Epithelial cell of proximal tubule (primary cell): ENCODE measurements at regions not wholly inside any gene's neighbourhood (a gene's known extent, or its start where the extent isn't known, plus 50 kb on each side); places are given as distances from the start of the nearest gene placed in this dataset.

Experiments
- DNase-seq: peaks from one replicate; pipeline ENCODE4 v3.0.0-alpha.2; 2011; ENCODE audit warnings: low read depth
- H3K4me3 ChIP-seq: 2 replicates; pipeline ENCODE4 v1.5.1; 2011; ENCODE audit warnings: low read depth, mild to moderate bottlenecking, low read length
- TF ChIP-seq, protein P1 (sequence below): conservative IDR thresholded peaks from 2 replicates; pipeline ENCODE4 v1.5.1; 2012; ENCODE audit warnings: low read depth, mild to moderate bottlenecking, low read length

GRCh38 chr16:58842746-58843145, 108.6 kb upstream of the GOT2 start:
- TF ChIP-seq, protein P1, sequence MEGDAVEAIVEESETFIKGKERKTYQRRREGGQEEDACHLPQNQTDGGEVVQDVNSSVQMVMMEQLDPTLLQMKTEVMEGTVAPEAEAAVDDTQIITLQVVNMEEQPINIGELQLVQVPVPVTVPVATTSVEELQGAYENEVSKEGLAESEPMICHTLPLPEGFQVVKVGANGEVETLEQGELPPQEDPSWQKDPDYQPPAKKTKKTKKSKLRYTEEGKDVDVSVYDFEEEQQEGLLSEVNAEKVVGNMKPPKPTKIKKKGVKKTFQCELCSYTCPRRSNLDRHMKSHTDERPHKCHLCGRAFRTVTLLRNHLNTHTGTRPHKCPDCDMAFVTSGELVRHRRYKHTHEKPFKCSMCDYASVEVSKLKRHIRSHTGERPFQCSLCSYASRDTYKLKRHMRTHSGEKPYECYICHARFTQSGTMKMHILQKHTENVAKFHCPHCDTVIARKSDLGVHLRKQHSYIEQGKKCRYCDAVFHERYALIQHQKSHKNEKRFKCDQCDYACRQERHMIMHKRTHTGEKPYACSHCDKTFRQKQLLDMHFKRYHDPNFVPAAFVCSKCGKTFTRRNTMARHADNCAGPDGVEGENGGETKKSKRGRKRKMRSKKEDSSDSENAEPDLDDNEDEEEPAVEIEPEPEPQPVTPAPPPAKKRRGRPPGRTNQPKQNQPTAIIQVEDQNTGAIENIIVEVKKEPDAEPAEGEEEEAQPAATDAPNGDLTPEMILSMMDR = no peak
- no peak for DNase-seq
- no peak overlapping the region for H3K4me3 ChIP-seq

DNA sequence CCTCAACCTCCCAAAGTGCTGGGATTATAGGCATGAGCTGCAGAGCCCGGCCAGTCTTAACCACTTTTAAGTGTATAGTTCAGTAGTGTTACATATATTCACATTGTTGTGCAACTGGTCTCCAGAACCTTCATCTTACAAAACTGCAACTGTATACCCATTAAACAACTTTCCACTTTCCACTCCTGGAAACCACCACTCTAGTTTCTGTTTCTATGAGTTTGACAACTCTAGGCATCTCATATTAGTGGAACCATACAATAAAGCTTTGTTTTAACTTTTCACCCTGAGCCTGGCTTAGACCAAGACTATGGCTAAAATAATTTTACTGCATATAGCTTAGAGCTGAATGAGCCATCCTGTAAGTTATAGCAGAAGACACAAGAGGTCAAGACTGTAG, 108.0 kb upstream of the GOT2 start:
- TF ChIP-seq, protein P1 = no peak
- H3K4me3 ChIP-seq = no peak overlapping the region
- no peak for DNase-seq

DNA sequence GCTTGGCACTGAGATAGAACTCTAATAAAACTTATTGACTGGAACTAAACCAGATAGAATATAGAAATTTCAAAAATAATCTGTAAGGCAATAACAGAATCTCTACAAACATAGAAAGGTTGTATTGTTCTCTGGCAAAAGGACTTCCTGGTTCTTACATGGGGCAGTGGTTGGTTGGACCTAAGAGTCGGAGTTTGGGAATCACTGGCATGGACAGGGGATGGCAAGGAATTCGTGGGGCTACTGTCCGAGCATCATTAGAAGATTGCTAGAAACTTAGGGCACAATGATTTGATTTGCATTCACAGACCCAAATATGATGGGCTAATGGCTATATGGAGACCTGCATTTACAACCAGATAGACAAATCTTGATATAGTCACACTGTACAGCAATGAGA, 103.8 kb upstream of the GOT2 start:
- no peak for DNase-seq
- H3K4me3 ChIP-seq = no peak overlapping the region
- TF ChIP-seq, protein P1 = no peak

DNA sequence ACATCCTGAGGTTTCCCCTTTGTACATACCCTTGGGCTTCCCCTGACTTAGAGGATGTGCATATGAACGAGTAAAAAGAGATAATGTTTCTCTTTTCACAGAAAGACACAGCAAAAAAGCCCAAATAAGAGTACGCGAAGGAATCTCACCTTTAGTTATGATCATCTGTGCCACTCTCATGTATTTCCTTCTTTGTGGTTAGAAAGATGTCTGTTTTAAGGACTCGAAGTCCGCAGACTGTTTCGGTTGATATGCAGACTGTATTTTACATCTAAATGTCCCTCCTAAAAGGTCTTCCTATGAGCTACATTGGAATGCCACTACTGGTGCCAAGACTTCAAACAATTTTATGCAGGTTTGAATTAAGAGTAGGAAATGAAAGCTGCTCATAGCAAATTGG, 102.3 kb upstream of the GOT2 start:
- TF ChIP-seq, protein P1 = no peak
- DNase-seq = no peak
- no peak overlapping the region for H3K4me3 ChIP-seq

DNA sequence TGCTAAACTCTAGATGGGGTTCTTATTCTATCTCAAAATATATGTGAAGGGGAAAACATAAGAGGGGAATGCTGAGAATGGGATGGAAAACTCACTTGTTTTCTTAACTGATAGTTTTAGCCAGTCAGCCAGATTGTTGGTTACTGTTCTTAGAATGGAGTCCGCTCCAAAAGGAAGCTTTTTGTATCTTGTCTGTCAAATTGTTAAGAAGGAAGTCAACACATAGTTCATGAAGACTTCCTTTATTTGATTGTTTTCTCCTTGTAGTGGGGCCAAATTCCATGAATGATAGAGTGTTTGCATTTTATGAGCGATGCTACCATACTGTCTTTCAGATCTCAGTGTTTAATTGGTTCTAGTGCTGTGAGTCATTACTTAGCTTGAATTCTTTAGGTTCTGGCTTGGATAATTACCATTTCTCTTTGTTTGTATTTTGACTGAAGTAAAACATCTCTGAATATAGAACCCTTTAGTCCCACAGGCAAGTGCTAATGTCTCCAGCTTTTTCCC, 98.3 kb upstream of the GOT2 start:
- TF ChIP-seq, protein P1 = no peak
- DNase-seq = no peak
- no peak overlapping the region for H3K4me3 ChIP-seq

DNA sequence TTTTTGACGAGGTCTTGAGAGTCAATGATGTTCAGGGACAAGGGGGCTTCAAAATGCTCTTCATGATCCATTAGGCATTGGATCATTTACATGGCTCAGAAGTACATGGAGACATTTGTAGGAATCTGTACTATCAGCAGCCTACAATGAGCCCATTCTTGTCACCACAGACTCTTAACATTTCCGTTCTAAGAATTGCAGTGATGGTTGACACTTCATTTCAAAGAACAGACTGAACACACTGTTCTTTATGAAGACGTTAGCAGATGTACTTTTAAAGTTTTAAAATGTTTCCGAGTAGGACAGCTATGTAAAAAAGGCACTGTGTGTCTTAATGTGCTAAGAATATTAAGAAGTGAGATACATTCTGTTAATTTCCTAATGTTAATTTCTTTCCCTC, 97.3 kb upstream of the GOT2 start:
- no peak overlapping the region for H3K4me3 ChIP-seq
- no peak for DNase-seq
- TF ChIP-seq, protein P1 = no peak

GRCh38 chr16:58828901-58829545, 94.9 kb upstream of the GOT2 start:
- no peak overlapping the region for H3K4me3 ChIP-seq
- TF ChIP-seq, protein P1 = no peak
- DNase-seq = no peak
